Stimulated activated CD8-positive, alpha-beta memory T cell treated with anti-CD3 and anti-CD28 coated beads, Interleukin-15, amount 100 ng/mL, for 24 hours (primary cell): ENCODE measurements at regions not wholly inside any gene's neighbourhood (a gene's known extent, or its start where the extent isn't known, plus 50 kb on each side); places are given as distances from the start of the nearest gene placed in this dataset.

Source experiments
- DNase-seq: peaks from one replicate; pipeline ENCODE4 v3.0.0-alpha.2; 2020; ENCODE audit warnings: low read depth

- no peak for DNase-seq
These were observed 144.2 kb upstream of the OTOS start for GRCh38 chr2:240284503-240285259.

DNA sequence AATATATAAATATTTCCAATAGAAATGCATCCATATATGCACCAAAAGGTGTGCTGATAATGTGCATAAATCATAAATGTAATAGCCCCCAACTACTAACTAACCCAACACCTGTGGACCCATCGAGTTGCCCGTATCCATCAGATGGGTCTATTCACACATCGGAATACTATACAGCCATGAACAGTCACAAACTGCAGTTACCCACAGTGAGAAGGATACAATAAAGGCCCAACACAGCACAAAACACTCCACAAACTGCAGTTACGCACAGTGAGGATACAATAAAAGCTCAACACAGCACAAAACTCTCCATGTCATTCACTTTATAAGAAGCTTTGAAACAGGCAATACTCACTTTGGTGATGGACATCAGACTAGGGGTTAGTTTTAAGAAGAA is 145.3 kb upstream of the OTOS start:
- DNase-seq, result no peak

- no peak for DNase-seq
These were observed 146.1 kb upstream of the OTOS start for GRCh38 chr2:240286596-240286995.

- DNase-seq, result no peak
These were observed 146.6 kb upstream of the OTOS start for GRCh38 chr2:240287011-240287410.

- DNase-seq, result no peak
These were observed 147.1 kb upstream of the OTOS start for GRCh38 chr2:240287496-240288086.

DNA sequence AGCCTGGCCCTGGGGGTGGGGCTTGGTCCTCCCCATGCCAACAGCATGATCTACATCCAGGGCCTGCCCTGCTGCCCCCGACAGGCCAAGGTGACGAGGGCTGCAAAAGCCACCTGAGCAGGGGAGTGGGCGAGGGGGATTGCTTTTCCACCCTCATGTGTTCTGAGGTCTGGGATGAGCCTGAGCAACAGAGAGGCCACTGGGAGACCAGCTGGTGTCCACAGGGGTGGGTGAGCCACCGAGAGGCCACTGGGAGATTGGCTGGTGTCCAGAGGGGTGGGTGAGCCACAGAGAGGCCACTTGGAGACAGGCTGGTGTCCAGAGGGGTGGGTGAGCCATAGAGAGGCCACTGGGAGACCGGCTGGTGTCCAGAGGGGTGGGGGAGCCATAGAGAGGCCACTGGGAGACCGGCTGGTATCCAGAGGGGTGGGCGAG is 147.4 kb upstream of the GPC1 start:
- no peak for DNase-seq

DNA sequence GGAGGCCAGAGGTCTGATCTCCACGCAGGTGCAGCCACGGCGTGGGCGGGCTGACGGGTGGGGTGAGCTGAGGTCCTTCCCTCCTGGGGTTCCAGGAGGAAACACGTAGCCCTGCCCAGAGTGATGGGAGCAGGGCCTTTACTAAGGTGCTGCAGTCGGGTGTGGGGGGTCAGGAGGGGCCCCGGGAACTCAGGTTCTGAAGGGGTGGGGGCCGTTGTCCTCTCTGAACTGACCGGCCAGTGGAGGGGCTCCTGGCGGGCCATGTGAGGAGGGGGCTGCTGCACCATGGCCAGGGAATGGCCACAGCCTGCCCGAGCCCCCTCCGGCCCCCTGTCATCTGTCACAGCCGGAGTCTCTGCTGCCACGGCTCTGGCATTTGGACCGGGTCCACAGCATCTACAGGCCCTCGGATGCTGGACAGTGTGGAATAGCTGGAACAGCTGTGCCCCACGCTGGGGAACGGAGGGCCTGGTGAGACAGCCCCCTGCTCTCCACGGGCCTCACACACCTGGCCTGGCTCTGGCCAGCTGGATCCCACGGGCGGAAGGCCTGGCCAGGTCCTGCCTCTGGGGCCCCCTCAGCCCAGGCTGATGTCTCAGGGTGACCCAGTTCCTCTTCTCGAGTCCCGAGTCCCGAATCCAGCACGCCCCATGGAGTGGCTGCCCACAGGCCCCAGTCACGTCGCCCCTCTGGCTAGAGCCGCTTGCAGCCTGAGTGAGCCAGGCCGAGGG is 145.6 kb upstream of the GPC1 start:
- DNase-seq, result no peak

DNA sequence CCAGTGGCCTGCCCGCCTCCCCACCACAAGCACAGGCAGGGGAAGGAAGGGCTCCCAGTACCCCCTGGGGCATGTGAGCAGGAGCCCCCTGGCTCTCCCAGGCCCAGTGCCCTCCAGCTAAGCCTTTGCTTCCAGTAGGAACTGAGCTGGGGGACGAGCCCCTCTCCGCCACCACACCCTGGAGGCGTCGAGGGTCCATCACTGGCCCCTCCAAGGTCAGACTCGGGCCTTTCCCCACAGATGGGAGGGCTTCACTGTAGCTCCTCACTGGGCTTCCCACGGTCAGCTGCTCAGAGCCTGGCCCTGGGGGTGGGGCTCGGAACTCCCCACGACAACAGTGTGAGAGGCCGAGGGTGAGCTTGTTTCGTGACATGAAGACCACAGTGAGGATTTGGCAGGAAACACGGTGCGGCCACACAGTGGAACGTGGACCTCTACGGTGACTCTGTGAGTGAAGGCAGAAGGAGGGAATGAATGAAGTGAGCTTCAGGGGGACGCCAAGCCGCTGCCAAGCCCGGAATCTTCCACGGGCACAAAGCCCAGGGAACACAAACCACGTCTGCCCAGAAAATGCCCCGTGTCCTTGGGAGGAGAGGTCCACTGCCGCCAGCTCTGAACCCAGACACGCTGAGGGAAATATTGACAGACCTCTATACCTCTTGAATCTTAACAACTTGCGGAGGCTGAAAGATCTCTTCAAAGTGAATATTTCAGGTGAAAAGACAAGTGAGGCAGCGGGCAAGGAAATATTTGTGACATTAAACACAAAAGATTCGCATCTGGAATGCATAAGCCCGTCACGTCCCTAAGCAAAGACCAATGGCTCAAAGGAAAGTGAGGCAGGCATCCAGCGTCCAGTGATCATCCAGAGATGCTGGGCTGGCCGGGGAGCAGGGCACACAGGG is 144.8 kb upstream of the GPC1 start:
- no peak for DNase-seq

GRCh38 chr2:240291337-240292034 is 144.0 kb upstream of the GPC1 start:
- no peak for DNase-seq

DNA sequence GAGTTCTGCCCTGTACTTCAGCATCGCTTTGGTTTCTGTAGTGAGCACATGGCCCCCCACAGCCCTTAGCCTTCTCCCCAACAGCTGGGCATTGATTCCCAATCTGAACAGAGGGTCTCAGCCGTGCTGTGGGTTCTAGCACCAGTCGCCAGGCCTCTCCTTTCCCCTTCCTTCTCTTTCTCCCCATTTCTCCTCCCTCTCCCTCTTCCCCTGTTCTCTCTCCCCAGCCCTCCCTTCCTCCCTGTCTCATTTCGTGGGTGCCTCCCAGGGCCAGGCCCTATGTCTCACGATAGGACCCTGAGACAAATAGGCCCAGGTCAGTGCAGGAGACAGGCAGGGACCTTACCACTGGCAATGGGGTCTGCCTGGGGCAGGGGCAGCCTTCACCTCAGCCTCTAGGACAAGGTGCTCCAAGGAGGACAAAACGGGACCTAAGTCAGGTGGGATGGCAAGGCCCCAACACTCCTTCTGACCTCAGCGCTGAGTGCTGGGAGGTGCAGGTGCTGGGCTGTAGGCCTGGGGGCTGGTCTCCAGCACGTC is 143.4 kb upstream of the GPC1 start:
- DNase-seq, result no peak

- no peak for DNase-seq
These were observed 142.6 kb upstream of the GPC1 start for GRCh38 chr2:240292619-240293525.

- DNase-seq, result no peak
These were observed 141.7 kb upstream of the GPC1 start for GRCh38 chr2:240293557-240294461.

- no peak for DNase-seq
These were observed 140.9 kb upstream of the GPC1 start for GRCh38 chr2:240294514-240294913.

- DNase-seq, result no peak
These were observed 140.0 kb upstream of the GPC1 start for GRCh38 chr2:240295256-240296103.

DNA sequence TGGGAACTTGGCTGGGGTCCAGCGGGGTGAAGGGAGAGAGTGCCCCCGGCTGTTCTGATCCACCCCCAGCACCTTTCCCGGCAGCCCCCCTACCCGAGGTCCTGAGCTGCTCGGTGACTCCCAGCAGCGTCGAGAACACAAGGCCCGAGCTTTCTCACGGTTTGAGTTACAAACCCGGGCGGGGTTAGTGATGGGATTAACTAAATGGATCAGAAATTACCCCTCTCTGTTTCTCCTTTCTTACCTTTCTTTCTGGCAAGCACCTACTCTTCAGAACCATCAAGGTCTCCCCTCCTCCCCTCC is 139.4 kb upstream of the GPC1 start:
- DNase-seq, result no peak

GRCh38 chr2:240296476-240297255 is 138.8 kb upstream of the GPC1 start:
- no peak for DNase-seq

- no peak for DNase-seq
These were observed 138.0 kb upstream of the GPC1 start for GRCh38 chr2:240297256-240298116.
